Fibroblast of lung (primary cell): ENCODE measurements at regions not wholly inside any gene's neighbourhood (a gene's known extent, or its start where the extent isn't known, plus 50 kb on each side); places are given as distances from the start of the nearest gene placed in this dataset.
A peak's percentile ranks its signal among the peaks of the same experiment; 100 is the strongest.

ENCODE experiments used
- DNase-seq, 2 donors: peaks; one replicate each; pipeline versions ENCODE4 v3.0.0 to v3.0.0-alpha.2; 2010; ENCODE audit warnings: low read depth in 2 of 2
- H2AFZ ChIP-seq: 2 replicates; pipeline ENCODE4 v1.5.1; 2012; ENCODE audit warnings: low read length, control low read depth, inconsistent platforms
- H3K27ac ChIP-seq: 2 replicates; pipeline ENCODE4 v1.5.1; 2011; ENCODE audit warnings: low read length, control low read depth; ENCODE audit not compliant: insufficient read depth
- H3K27me3 ChIP-seq: 2 replicates; pipeline ENCODE4 v1.5.1; 2011; ENCODE audit warnings: mild to moderate bottlenecking, low read length; ENCODE audit not compliant: control insufficient read depth, insufficient read depth
- H3K36me3 ChIP-seq: 2 replicates; pipeline ENCODE4 v1.5.1; 2011; ENCODE audit warnings: low read length; ENCODE audit not compliant: control insufficient read depth, insufficient read depth
- H3K4me1 ChIP-seq: 2 replicates; pipeline ENCODE4 v1.5.1; 2011; ENCODE audit warnings: low read length; ENCODE audit not compliant: control insufficient read depth, insufficient read depth; ENCODE audit errors: extremely low read depth
- H3K4me2 ChIP-seq: 2 replicates; pipeline ENCODE4 v1.5.1; 2011; ENCODE audit warnings: low read length, control low read depth; ENCODE audit not compliant: insufficient read depth; ENCODE audit errors: extremely low read depth
- H3K4me3 ChIP-seq, 4 experiments: fragments of 200-600 bp in 1 of 4; sonication (generic) in 1 of 4; replicated peaks in 1 of 4; 2 replicates each; pipeline ENCODE4 v1.5.1; 2011 to 2016; ENCODE audit warnings: low read length in 4 of 4, low read depth in 3 of 4, mild to moderate bottlenecking in 3 of 4, control low read depth in 2 of 4, inconsistent platforms in 1 of 4, mixed read lengths in 1 of 4; ENCODE audit not compliant: insufficient read depth in 1 of 4; ENCODE audit errors: control extremely low read depth in 1 of 4
- H3K79me2 ChIP-seq: 2 replicates; pipeline ENCODE4 v1.5.1; 2012; ENCODE audit warnings: mild to moderate bottlenecking, low read length, inconsistent platforms; ENCODE audit not compliant: control insufficient read depth, insufficient read depth
- H3K9ac ChIP-seq: 2 replicates; pipeline ENCODE4 v1.5.1; 2011; ENCODE audit warnings: mild to moderate bottlenecking, low read length, control low read depth; ENCODE audit not compliant: insufficient read depth
- H3K9me3 ChIP-seq: 2 replicates; pipeline ENCODE4 v1.5.1; 2012; ENCODE audit warnings: low read depth, low read length; ENCODE audit not compliant: control insufficient read depth, insufficient read depth
- H4K20me1 ChIP-seq: 2 replicates; pipeline ENCODE4 v1.5.1; 2011; ENCODE audit warnings: low read length; ENCODE audit not compliant: control insufficient read depth, insufficient read depth; ENCODE audit errors: extremely low read depth
- EZH2 ChIP-seq: IDR thresholded peaks from 2 replicates; pipeline ENCODE4 v1.5.1; 2012; ENCODE audit warnings: low read length, control low read depth, mild to moderate bottlenecking; ENCODE audit errors: missing control alignments
- TF ChIP-seq, protein P1 (sequence below), 2 donors: IDR thresholded peaks in 1 of 2; conservative IDR thresholded peaks in 1 of 2; 1 replicate in 1 of 2; 2 replicates in 1 of 2; pipeline ENCODE4 v1.5.1; 2011 to 2012; ENCODE audit warnings: low read length in 2 of 2, control low read depth in 1 of 2, inconsistent platforms in 1 of 2, low read depth in 1 of 2, mild to moderate bottlenecking in 1 of 2

DNA sequence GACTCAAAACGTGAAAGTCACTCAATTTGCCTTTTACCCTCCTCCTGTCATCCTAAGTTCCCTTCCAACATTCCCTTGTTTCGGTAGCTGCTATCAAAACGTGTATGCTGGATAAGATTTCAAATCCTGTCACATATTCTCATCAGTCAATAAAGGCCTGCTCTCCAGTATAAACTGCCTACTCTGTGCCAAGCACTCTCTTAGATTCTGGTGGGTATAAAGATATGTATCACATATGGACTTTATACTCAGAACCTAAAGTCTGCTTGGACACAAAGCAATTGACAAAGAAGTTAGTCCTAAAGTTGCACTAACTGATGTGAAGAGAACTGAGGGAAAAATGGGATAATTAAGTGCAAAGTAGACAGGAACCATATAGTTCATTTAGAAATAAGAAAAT lies 476.6 kb upstream of the MARCKS start:
- Histone ChIP-seq H3K79me2 (no peaks in the 10 kb centered on the region), H3K9ac (no peak overlapping the region), H4K20me1 (no peaks in the 10 kb centered on the region), H3K27me3 (no peaks in the 10 kb centered on the region), H3K4me1 (peaks cover 13% of the 10 kb centered on the region), H3K9me3 (no peaks in the 10 kb centered on the region), H2AFZ (no peak overlapping the region), H3K36me3 (no peaks in the 10 kb centered on the region), H3K27ac (no peak overlapping the region), H3K4me2 (no peak overlapping the region), H3K4me3 (no peak overlapping the region)
- DNase-seq: no peak
- TF ChIP-seq, protein P1, sequence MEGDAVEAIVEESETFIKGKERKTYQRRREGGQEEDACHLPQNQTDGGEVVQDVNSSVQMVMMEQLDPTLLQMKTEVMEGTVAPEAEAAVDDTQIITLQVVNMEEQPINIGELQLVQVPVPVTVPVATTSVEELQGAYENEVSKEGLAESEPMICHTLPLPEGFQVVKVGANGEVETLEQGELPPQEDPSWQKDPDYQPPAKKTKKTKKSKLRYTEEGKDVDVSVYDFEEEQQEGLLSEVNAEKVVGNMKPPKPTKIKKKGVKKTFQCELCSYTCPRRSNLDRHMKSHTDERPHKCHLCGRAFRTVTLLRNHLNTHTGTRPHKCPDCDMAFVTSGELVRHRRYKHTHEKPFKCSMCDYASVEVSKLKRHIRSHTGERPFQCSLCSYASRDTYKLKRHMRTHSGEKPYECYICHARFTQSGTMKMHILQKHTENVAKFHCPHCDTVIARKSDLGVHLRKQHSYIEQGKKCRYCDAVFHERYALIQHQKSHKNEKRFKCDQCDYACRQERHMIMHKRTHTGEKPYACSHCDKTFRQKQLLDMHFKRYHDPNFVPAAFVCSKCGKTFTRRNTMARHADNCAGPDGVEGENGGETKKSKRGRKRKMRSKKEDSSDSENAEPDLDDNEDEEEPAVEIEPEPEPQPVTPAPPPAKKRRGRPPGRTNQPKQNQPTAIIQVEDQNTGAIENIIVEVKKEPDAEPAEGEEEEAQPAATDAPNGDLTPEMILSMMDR (conservative IDR thresholded peaks at IDR 0.05 in 1 of 2, IDR thresholded peaks at IDR 0.05 in 1 of 2; ENCODE audit: low read depth in 1 of 2, low read length in 2 of 2): no peak
- TF ChIP-seq EZH2: no peak

DNA sequence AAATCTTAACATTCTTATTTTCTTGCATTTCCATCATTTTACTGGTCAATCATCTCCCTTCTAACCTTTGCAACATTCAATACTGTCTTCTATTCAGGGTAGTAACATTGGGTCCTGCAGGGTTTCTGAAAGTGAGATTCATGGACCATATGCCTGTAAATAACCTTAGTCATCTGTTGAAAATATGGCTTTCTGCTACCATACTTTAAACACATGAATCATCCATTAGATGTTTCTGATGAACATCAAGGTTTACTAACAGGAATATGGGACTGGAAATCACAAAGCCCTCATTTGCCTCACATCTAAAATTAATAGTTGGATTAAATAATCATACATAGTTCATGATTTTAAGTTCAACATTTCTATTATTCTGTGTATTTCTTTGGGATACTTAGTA lies 475.9 kb upstream of the MARCKS start:
- no peak overlapping the region for H3K9ac ChIP-seq
- H2AFZ ChIP-seq: no peak overlapping the region
- no peaks in the 10 kb centered on the region for H3K36me3 ChIP-seq
- H3K9me3 ChIP-seq: no peaks in the 10 kb centered on the region
- no peak overlapping the region for H3K4me2 ChIP-seq
- H3K27ac ChIP-seq: no peak overlapping the region
- no peak overlapping the region for H3K4me3 ChIP-seq
- no peaks in the 10 kb centered on the region for H3K79me2 ChIP-seq
- no peaks in the 10 kb centered on the region for H3K27me3 ChIP-seq
- no peak for TF ChIP-seq EZH2
- TF ChIP-seq, protein P1 (conservative IDR thresholded peaks at IDR 0.05 in 1 of 2, IDR thresholded peaks at IDR 0.05 in 1 of 2; ENCODE audit: low read depth in 1 of 2, low read length in 2 of 2): no peak
- H3K4me1 ChIP-seq: peaks cover 10% of the 10 kb centered on the region
- no peaks in the 10 kb centered on the region for H4K20me1 ChIP-seq
- peak; percentile 23 to 38 for DNase-seq

- no peaks in the 10 kb centered on the region for H3K9me3 ChIP-seq
- H3K79me2 ChIP-seq: no peaks in the 10 kb centered on the region
- peaks cover 6% of the 10 kb centered on the region for H3K4me1 ChIP-seq
- no peaks in the 10 kb centered on the region for H4K20me1 ChIP-seq
- no peak overlapping the region for H3K4me3 ChIP-seq
- no peaks in the 10 kb centered on the region for H3K36me3 ChIP-seq
- H3K9ac ChIP-seq: no peak overlapping the region
- H2AFZ ChIP-seq: no peak overlapping the region
- peak; percentile 84 for DNase-seq
- no peak overlapping the region for H3K27ac ChIP-seq
- no peaks in the 10 kb centered on the region for H3K27me3 ChIP-seq
- no peak overlapping the region for H3K4me2 ChIP-seq
- TF ChIP-seq, protein P1 (conservative IDR thresholded peaks at IDR 0.05 in 1 of 2, IDR thresholded peaks at IDR 0.05 in 1 of 2; ENCODE audit: low read depth in 1 of 2, low read length in 2 of 2): no peak
- TF ChIP-seq EZH2: no peak
Measured at GRCh38 chr6:113381959-113382358, 475.2 kb upstream of the MARCKS start.
